ENCODE measurements at regions not wholly inside any gene's neighbourhood (a gene's known extent, or its start where the extent isn't known, plus 50 kb on each side); places are given as distances from the start of the nearest gene placed in this dataset.
"Not testable (repeated sequence)": the region's sequence is repeated elsewhere in the genome, so short reads cannot be mapped to it uniquely, and the experiment has no call there.

DNA sequence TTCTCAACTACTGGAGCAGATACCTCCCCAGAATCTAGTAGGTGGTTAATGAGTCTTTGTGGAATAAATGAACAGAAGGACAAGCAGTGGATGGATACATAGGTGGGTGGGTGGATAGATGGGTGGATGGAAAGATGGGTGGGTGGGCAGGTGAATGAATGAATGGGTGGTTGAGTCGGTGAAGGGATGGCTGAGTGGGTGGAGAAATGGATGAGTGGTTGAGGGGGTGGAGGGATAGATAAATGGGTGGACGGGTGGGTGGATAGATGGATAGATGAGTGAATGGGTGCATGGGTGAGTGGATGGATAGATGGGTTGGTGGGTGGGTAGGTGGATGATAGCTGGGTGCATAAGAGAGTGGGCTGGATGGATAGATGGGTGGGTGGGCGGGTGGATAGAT lies 80.6 kb upstream of the CLEC6A start:
- H3K9me3 ChIP-seq (ENCODE audit: control insufficient read depth in 2 of 3, insufficient read depth in 1 of 3, low read length in 3 of 3); H3K36me3 ChIP-seq (ENCODE audit: control insufficient read depth in 2 of 3, insufficient read depth in 3 of 3, low read length in 3 of 3); DNase-seq; H3K4me1 ChIP-seq (ENCODE audit: control insufficient read depth in 2 of 3, insufficient read depth in 2 of 3, low read depth in 1 of 3, low read length in 3 of 3); intact Hi-C loops (cut with DNase I); H3K27ac ChIP-seq (ENCODE audit: low read depth in 2 of 2, low read length in 2 of 2); H3K9ac ChIP-seq (ENCODE audit: low read length in 3 of 3); H3K4me3 ChIP-seq (ENCODE audit: low read length in 3 of 3); H3K27me3 ChIP-seq (ENCODE audit: control insufficient read depth, insufficient read depth, low read length); FAIRE-seq: not testable (repeated sequence)

GRCh38 chr12:8377756-8378155 lies 78.0 kb upstream of the CLEC6A start:
- H3K4me3 ChIP-seq (ENCODE audit: low read length in 3 of 3); intact Hi-C loops (cut with DNase I); H3K4me1 ChIP-seq (ENCODE audit: control insufficient read depth in 2 of 3, insufficient read depth in 2 of 3, low read depth in 1 of 3, low read length in 3 of 3); H3K9me3 ChIP-seq (ENCODE audit: control insufficient read depth in 2 of 3, insufficient read depth in 1 of 3, low read length in 3 of 3); H3K27me3 ChIP-seq (ENCODE audit: control insufficient read depth, insufficient read depth, low read length); H3K27ac ChIP-seq (ENCODE audit: low read depth in 2 of 2, low read length in 2 of 2); H3K36me3 ChIP-seq (ENCODE audit: control insufficient read depth in 2 of 3, insufficient read depth in 3 of 3, low read length in 3 of 3); H3K9ac ChIP-seq (ENCODE audit: low read length in 3 of 3); DNase-seq; FAIRE-seq: not testable (repeated sequence)

DNA sequence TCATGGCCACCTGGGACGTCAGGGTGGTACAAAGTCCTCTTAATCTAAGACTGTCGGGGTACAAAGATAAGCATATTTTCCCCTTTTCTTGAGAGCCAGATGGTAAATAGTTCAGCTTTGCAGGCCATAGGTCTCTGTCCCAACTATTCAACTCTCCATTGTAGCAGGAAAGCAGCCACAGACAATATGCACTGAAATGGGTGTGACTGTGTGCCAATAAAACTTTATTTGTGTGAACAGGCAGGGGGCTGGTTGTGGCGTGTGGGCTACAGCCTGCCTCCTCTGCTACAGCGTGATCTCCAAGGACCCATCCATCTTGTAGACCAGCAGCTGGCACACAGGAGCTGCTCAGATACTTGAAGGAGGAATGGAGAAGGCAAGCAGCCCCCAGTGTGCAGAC lies 73.2 kb upstream of the CLEC6A start:
- H3K27me3 ChIP-seq (ENCODE audit: control insufficient read depth, insufficient read depth, low read length); H3K27ac ChIP-seq (ENCODE audit: low read depth in 2 of 2, low read length in 2 of 2); H3K36me3 ChIP-seq (ENCODE audit: control insufficient read depth in 2 of 3, insufficient read depth in 3 of 3, low read length in 3 of 3); DNase-seq; H3K4me1 ChIP-seq (ENCODE audit: control insufficient read depth in 2 of 3, insufficient read depth in 2 of 3, low read depth in 1 of 3, low read length in 3 of 3); H3K4me3 ChIP-seq (ENCODE audit: low read length in 3 of 3); H3K9me3 ChIP-seq (ENCODE audit: control insufficient read depth in 2 of 3, insufficient read depth in 1 of 3, low read length in 3 of 3); H3K9ac ChIP-seq (ENCODE audit: low read length in 3 of 3); intact Hi-C loops (cut with DNase I); FAIRE-seq: not testable (repeated sequence)

GRCh38 chr12:8384686-8385085 lies 71.1 kb upstream of the CLEC6A start:
- H3K4me3 ChIP-seq (ENCODE audit: low read length in 3 of 3); intact Hi-C loops (cut with DNase I); H3K4me1 ChIP-seq (ENCODE audit: control insufficient read depth in 2 of 3, insufficient read depth in 2 of 3, low read depth in 1 of 3, low read length in 3 of 3); DNase-seq; H3K27me3 ChIP-seq (ENCODE audit: control insufficient read depth, insufficient read depth, low read length); H3K36me3 ChIP-seq (ENCODE audit: control insufficient read depth in 2 of 3, insufficient read depth in 3 of 3, low read length in 3 of 3); H3K27ac ChIP-seq (ENCODE audit: low read depth in 2 of 2, low read length in 2 of 2); H3K9ac ChIP-seq (ENCODE audit: low read length in 3 of 3); FAIRE-seq; H3K9me3 ChIP-seq (ENCODE audit: control insufficient read depth in 2 of 3, insufficient read depth in 1 of 3, low read length in 3 of 3): not testable (repeated sequence)

GRCh38 chr12:8385431-8385830 lies 70.3 kb upstream of the CLEC6A start:
- DNase-seq; H3K4me3 ChIP-seq (ENCODE audit: low read length in 3 of 3); H3K9ac ChIP-seq (ENCODE audit: low read length in 3 of 3); FAIRE-seq; intact Hi-C loops (cut with DNase I); H3K27ac ChIP-seq (ENCODE audit: low read depth in 2 of 2, low read length in 2 of 2); H3K9me3 ChIP-seq (ENCODE audit: control insufficient read depth in 2 of 3, insufficient read depth in 1 of 3, low read length in 3 of 3); H3K4me1 ChIP-seq (ENCODE audit: control insufficient read depth in 2 of 3, insufficient read depth in 2 of 3, low read depth in 1 of 3, low read length in 3 of 3); H3K36me3 ChIP-seq (ENCODE audit: control insufficient read depth in 2 of 3, insufficient read depth in 3 of 3, low read length in 3 of 3); H3K27me3 ChIP-seq (ENCODE audit: control insufficient read depth, insufficient read depth, low read length): not testable (repeated sequence)

DNA sequence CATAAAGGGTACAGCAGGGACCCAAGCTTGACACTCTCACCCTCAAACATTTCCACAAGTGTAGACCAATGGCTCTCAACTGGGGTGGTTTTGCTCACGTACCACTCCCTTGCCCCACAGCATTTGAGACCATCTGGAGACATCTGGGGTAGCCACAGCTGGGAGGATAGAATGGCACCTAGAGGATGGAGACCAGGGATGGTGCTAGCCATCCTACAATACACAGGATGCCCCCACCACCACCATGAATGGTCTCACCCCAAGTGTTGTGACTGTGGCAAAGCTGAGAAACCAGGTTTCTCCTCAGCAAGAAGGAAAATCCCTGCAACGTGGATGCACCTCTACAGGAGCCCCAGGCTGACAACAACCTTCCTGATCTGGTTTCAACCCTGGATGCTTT lies 69.1 kb upstream of the CLEC6A start:
- H3K36me3 ChIP-seq (ENCODE audit: control insufficient read depth in 2 of 3, insufficient read depth in 3 of 3, low read length in 3 of 3); intact Hi-C loops (cut with DNase I); H3K4me1 ChIP-seq (ENCODE audit: control insufficient read depth in 2 of 3, insufficient read depth in 2 of 3, low read depth in 1 of 3, low read length in 3 of 3); DNase-seq; H3K27ac ChIP-seq (ENCODE audit: low read depth in 2 of 2, low read length in 2 of 2); H3K9ac ChIP-seq (ENCODE audit: low read length in 3 of 3); H3K27me3 ChIP-seq (ENCODE audit: control insufficient read depth, insufficient read depth, low read length); FAIRE-seq; H3K9me3 ChIP-seq (ENCODE audit: control insufficient read depth in 2 of 3, insufficient read depth in 1 of 3, low read length in 3 of 3); H3K4me3 ChIP-seq (ENCODE audit: low read length in 3 of 3): not testable (repeated sequence)

GRCh38 chr12:8389296-8389695 lies 66.5 kb upstream of the CLEC6A start:
- H3K27me3 ChIP-seq (ENCODE audit: control insufficient read depth, insufficient read depth, low read length); H3K9me3 ChIP-seq (ENCODE audit: control insufficient read depth in 2 of 3, insufficient read depth in 1 of 3, low read length in 3 of 3); H3K4me3 ChIP-seq (ENCODE audit: low read length in 3 of 3); FAIRE-seq; H3K4me1 ChIP-seq (ENCODE audit: control insufficient read depth in 2 of 3, insufficient read depth in 2 of 3, low read depth in 1 of 3, low read length in 3 of 3); H3K36me3 ChIP-seq (ENCODE audit: control insufficient read depth in 2 of 3, insufficient read depth in 3 of 3, low read length in 3 of 3); intact Hi-C loops (cut with DNase I); H3K9ac ChIP-seq (ENCODE audit: low read length in 3 of 3); H3K27ac ChIP-seq (ENCODE audit: low read depth in 2 of 2, low read length in 2 of 2); DNase-seq: not testable (repeated sequence)

Measured in kidney (tissue), 10 donors.